Psoas muscle (tissue), 7 donors: ENCODE measurements at regions not wholly inside any gene's neighbourhood (a gene's known extent, or its start where the extent isn't known, plus 50 kb on each side); places are given as distances from the start of the nearest gene placed in this dataset.

Experiments used
- ATAC-seq, 4 donors: fragments of 200-7000 bp; cut with Tn5 transposase; one replicate each; pipeline ENCODE4 v1.9.1; 2020; ENCODE audit warnings: moderate library complexity in 3 of 4, mild to moderate bottlenecking in 2 of 4
- DNase-seq, 2 donors: peaks; one replicate each; pipeline ENCODE4 v3.0.0-alpha.2; 2020
- H3K27ac ChIP-seq: fragments of 200-600 bp; one replicate; pipeline ENCODE4 v1.8.0; 2022
- H3K27me3 ChIP-seq, 3 donors: fragments of 200-600 bp in 1 of 3; one replicate each; pipeline versions ENCODE4 v1.6.1 to v1.8.0; 2013 to 2022; ENCODE audit warnings: low read length in 2 of 3, mild to moderate bottlenecking in 2 of 3, moderate library complexity in 1 of 3; ENCODE audit not compliant: insufficient read depth in 3 of 3
- H3K36me3 ChIP-seq, 2 donors: fragments of 200-600 bp in 1 of 2; one replicate each; pipeline versions ENCODE4 v1.6.1 to v1.8.0; 2013 to 2022; ENCODE audit warnings: low read depth in 1 of 2, mild to moderate bottlenecking in 1 of 2, moderate library complexity in 1 of 2; ENCODE audit not compliant: insufficient read depth in 1 of 2
- H3K4me1 ChIP-seq: fragments of 200-600 bp; one replicate; pipeline ENCODE4 v1.8.0; 2022
- H3K4me3 ChIP-seq: fragments of 200-600 bp; one replicate; pipeline ENCODE4 v1.8.0; 2022; ENCODE audit warnings: mild to moderate bottlenecking
- H3K9me3 ChIP-seq: fragments of 200-600 bp; one replicate; pipeline ENCODE4 v1.8.0; 2022
- WGBS, 3 donors: extraction: QIAGEN DNeasy Blood & Tissue Kit; methylation state at CpG; one replicate each; pipeline versions ENCODE4 v1.1.6 to v1.1.7; 2013; 5-methylcytosine and 5-hydroxymethylcytosine counted together
- intact Hi-C, 2 donors: fragments of 100-400 bp; cut with DNase I; formaldehyde crosslinking; loops; one replicate each; pipeline versions ENCODE4 v1.11.0 to v1.14.2; 2022
- TF ChIP-seq, protein P1 (sequence below): fragments of 200-600 bp; IDR thresholded peaks from one replicate; pipeline ENCODE4 v1.8.0; 2022; ENCODE audit warnings: antibody characterized with exemption
- donor health status: healthy with polysubstance abuse.
- donor health status: DM: no; HTN: no; CAD: no; lungs with moderate emphysema.
- donor health status: Bipolar disorder and iron deficiency.
- donor health status: healthy.
- donor health status: DM: yes; HTN: yes; CAD: no.
- donor health status: DM: no; HTN: no; CAD: no.
- donor health status: DM: yes; HTN: yes; CAD: no.

DNA sequence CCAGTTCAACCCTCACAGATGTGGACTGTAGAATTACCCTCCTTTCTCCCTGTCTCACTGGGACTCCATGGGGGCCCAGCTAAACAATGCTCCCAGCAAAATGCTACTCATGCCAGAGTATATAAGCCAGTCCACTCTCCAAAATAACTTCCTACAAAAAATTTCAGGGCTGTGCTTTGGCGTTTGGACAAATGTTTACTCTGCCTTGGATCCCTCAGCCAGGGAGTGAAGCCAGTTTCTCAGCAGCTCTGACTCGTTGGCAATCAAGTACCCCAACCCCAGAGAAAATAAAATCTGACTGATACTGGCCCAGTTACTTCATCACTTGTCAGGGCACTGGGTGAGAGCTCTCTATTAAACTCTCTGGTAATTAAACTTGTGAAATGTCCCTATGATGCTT, 250.4 kb downstream of the TSHZ3 start:
- Histone ChIP-seq H3K27me3 (no peaks in the 10 kb centered on the region), H3K4me1 (no peaks in the 10 kb centered on the region), H3K9me3 (no peaks in the 10 kb centered on the region), H3K4me3 (no peak overlapping the region), H3K27ac (no peak overlapping the region), H3K36me3 (no peaks in the 10 kb centered on the region)
- WGBS, 3 donors = 23 to 33% (median 30%) methylated on average over 2 of the region's 2 CpGs
- no peak for ATAC-seq
- TF ChIP-seq, protein P1, sequence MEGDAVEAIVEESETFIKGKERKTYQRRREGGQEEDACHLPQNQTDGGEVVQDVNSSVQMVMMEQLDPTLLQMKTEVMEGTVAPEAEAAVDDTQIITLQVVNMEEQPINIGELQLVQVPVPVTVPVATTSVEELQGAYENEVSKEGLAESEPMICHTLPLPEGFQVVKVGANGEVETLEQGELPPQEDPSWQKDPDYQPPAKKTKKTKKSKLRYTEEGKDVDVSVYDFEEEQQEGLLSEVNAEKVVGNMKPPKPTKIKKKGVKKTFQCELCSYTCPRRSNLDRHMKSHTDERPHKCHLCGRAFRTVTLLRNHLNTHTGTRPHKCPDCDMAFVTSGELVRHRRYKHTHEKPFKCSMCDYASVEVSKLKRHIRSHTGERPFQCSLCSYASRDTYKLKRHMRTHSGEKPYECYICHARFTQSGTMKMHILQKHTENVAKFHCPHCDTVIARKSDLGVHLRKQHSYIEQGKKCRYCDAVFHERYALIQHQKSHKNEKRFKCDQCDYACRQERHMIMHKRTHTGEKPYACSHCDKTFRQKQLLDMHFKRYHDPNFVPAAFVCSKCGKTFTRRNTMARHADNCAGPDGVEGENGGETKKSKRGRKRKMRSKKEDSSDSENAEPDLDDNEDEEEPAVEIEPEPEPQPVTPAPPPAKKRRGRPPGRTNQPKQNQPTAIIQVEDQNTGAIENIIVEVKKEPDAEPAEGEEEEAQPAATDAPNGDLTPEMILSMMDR = no peak
- intact Hi-C loops = no loop called here
- no peak for DNase-seq

DNA sequence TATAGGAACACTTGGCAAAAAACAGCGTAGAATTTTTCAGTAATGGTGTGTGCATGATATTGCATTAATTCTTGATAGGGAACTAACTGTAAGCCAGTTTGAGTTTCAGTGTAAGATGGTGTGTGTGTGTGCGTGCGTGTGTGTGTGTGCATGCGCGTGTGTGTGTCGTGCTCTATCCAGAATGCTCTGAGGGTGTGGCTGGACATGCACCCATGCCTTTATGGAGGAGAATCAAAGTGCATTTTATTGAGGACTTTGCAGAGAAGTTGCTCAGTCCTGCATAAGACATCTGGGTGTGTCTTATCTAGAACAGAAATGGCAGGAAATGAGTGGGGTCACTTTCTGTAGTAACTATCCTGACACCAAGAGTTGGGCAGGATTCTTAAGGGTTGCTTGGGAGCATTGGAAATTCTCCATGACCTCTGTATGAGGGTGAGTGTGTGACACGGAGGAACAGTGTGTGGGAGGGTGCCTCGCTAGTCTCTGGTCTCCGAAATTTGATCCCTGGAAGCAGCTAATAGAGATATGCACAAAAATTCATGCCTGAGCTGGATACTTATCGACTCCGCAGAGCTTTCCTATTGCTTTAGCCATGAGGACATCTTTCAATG, 252.2 kb downstream of the TSHZ3 start:
- TF ChIP-seq, protein P1 = no peak
- 77 to 81% (median 78%) methylated on average over 11 of the region's 11 CpGs for WGBS, 3 donors

DNA sequence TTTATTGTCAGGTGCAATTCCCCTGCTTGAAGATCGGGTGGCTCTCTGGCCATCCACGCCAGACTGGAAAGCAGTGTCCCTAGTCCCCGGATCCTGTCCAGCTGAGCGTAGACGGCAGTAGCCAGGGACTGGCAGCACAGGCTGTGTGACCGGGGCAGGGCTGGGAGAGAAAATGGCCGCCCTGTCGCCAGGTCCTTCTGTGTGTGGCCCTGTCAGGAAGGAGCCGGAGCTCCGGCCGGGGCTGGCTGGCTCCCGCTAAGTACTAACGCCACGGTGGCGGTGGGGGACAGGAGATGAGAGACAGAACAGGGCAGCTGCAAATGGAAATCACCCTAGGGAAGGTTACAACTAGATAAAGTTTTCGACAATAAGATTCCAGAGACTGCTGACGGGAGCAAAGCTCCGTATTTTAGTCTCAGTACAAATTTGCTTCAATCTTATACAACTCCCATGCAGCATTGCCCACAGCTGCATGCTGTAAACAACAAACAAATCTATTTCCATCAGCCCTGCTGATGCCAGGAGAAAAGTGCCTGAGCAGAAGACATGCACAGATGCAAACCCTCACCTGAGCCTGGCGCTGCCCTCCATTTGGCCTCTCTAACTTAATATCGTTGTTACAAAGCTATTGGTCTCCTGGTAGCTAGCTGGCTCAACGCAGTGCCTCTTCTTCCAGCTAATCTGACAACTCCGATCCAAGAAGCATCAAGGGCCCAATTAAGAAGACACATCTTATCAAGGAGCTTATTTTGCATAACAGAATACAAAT, 253.0 kb downstream of the TSHZ3 start:
- H3K36me3 ChIP-seq = no peaks in the 10 kb centered on the region
- intact Hi-C loops = no loop called here

More for the DNA sequence above, 252.2 kb downstream of the TSHZ3 start:
- no peaks in the 10 kb centered on the region for H3K27me3 ChIP-seq
- no peaks in the 10 kb centered on the region for H3K36me3 ChIP-seq
- no peaks in the 10 kb centered on the region for H3K9me3 ChIP-seq
- H3K4me1 ChIP-seq = no peaks in the 10 kb centered on the region
- no peak overlapping the region for H3K27ac ChIP-seq
- intact Hi-C loops = no loop called here
- ATAC-seq (no peak), DNase-seq (no peak)
- H3K4me3 ChIP-seq = no peak overlapping the region

DNA sequence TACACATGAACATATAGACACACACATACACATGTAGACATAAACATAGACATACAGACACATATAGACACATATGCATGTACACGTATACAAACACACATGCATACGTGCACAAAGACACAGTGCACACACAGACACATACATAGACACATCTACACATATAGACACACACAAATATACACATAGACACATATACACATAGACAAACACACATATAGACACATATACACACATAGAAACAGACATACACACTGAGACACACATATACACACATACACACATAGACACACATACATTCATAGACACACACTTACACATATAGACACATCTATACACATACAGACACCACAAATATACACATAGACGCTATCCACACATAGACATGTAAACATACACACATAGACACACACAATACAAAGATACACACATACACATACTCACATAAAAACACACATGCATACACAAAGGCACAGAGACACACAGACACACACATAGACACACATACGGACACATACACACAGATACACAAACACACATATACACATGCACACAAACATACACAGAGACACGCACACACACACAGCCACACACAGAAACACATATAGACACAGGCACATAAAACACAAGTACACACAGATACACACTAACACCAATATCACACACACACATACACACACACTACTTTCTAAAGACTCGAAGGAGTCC, 254.0 kb downstream of the TSHZ3 start:
- WGBS, 3 donors = 90 to 93% (median 91%) methylated on average over 6 of the region's 6 CpGs
- H3K4me3 ChIP-seq = no peak overlapping the region
- DNase-seq = no peak
- intact Hi-C loops = no loop called here
- TF ChIP-seq, protein P1 = no peak
- H3K4me1 ChIP-seq = no peaks in the 10 kb centered on the region
- H3K27ac ChIP-seq = no peak overlapping the region
- H3K36me3 ChIP-seq = no peaks in the 10 kb centered on the region
- ATAC-seq = no peak
- H3K9me3 ChIP-seq = no peaks in the 10 kb centered on the region
- H3K27me3 ChIP-seq = no peaks in the 10 kb centered on the region

More for the DNA sequence above, 253.0 kb downstream of the TSHZ3 start:
- ATAC-seq = peak; percentile 36 to 86 (median 62)
- TF ChIP-seq, protein P1 = no peak
- peak in 1 of 2 donors; percentile 18 for DNase-seq
- peak overlapping the region; percentile 15 for H3K4me3 ChIP-seq
- H3K4me1 ChIP-seq = no peaks in the 10 kb centered on the region
- no peaks in the 10 kb centered on the region for H3K27me3 ChIP-seq
- no peaks in the 10 kb centered on the region for H3K9me3 ChIP-seq
- WGBS, 3 donors = 37 to 40% (median 39%) methylated on average over 22 of the region's 22 CpGs
- H3K27ac ChIP-seq = no peak overlapping the region
